ENCODE measurements at regions not wholly inside any gene's neighbourhood (a gene's known extent, or its start where the extent isn't known, plus 50 kb on each side); places are given as distances from the start of the nearest gene placed in this dataset.

DNA sequence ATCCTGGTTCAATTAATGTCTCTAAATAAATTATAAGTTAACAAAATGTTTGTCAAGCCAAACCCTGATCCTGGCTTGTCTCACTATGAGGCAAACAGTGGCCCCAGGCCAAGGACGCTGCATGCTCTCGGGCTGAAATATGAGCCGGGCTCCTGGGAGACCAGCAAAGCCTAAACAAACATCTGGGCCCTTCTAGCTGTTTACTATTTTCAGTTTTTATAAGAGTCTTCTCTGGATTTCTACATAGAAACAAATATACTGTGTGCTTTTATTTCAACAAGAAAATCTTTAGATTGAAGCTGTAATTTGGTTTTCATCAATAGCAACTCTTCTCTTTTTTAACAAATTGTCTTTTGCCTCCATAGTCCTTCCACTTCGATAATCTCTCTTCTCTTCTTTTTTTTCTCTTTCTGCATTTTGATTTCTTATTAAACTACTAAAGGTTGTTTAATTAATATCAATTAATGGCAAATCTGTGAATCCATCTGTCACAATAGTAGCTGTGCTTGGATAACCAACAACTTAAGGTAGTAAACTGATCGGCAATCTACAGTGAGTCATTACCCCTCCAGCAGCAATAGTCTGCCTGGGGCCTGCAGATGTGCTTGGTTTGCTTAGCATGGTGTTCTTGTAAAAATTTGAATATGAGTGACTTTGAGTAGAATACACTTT, 83.3 kb upstream of the DNAJC1 start (continued):
- TF ChIP-seq ZHX1 (conservative IDR thresholded peaks at IDR 0.05; ENCODE audit: low read length) = no peak
- no peak for TF ChIP-seq ADNP (tag; IDR thresholded peaks at IDR 0.05)
- 0 out of 2 replicates have a peak, but pooled peaks have one; percentile 37 for TF ChIP-seq REST (IDR thresholded peaks at IDR 0.05; ENCODE audit: borderline replicate concordance)
- no peak for TF ChIP-seq REST (CRISPR knock-in tag; IDR thresholded peaks at IDR 0.05; ENCODE audit: low read depth)
- TF ChIP-seq ZNF41 (CRISPR knock-in tag; conservative IDR thresholded peaks at IDR 0.05) = no peak
- no peak for TF ChIP-seq RERE (CRISPR knock-in tag; IDR thresholded peaks at IDR 0.05; ENCODE audit: borderline replicate concordance)
- no peak for TF ChIP-seq LCOR (CRISPR knock-in tag; IDR thresholded peaks at IDR 0.05)
- 0 out of 2 replicates have a peak, but pooled peaks have one; percentile 34 for TF ChIP-seq NFRKB (IDR thresholded peaks at IDR 0.05; ENCODE audit: low read depth)
- no peak for TF ChIP-seq YY1 (IDR thresholded peaks at IDR 0.05; ENCODE audit: borderline replicate concordance in 1 of 3, control insufficient read depth in 1 of 3, extremely low read depth in 1 of 3, insufficient read depth in 3 of 3, insufficient read length in 1 of 3, insufficient replicate concordance in 2 of 3, low read depth in 1 of 3, low read length in 2 of 3)
- no peak for TF ChIP-seq SETDB1 (IDR thresholded peaks at IDR 0.05; ENCODE audit: low read length)
- no peak for TF ChIP-seq NFXL1 (CRISPR knock-in tag; IDR thresholded peaks at IDR 0.05)
